HFF-Myc (cell line): ENCODE measurements at regions not wholly inside any gene's neighbourhood (a gene's known extent, or its start where the extent isn't known, plus 50 kb on each side); places are given as distances from the start of the nearest gene placed in this dataset.

Source experiments
- DNase-seq: peaks from one replicate; pipeline ENCODE4 v3.0.0-alpha.2; 2011; ENCODE audit warnings: low read depth; ENCODE audit errors: extremely low read depth
- H3K4me3 ChIP-seq: replicated peaks from 2 replicates; pipeline ENCODE4 v1.5.1; 2011; ENCODE audit warnings: low read depth, mild to moderate bottlenecking, control low read depth, low read length
- CTCF ChIP-seq: IDR thresholded peaks from 2 replicates; pipeline ENCODE4 v1.5.1; 2012; ENCODE audit warnings: mild to moderate bottlenecking, low read depth, low read length, control low read depth; ENCODE audit errors: missing control alignments

GRCh38 chr5:118007262-118007661, 981.1 kb downstream of the DTWD2 start:
- no peak overlapping the region for H3K4me3 ChIP-seq
- no peak for TF ChIP-seq CTCF
- DNase-seq: no peak

GRCh38 chr5:118006219-118006618, 982.1 kb downstream of the DTWD2 start:
- DNase-seq: no peak
- H3K4me3 ChIP-seq: no peak overlapping the region
- TF ChIP-seq CTCF: no peak

- no peak for TF ChIP-seq CTCF
- no peak overlapping the region for H3K4me3 ChIP-seq
- no peak for DNase-seq
Observed at GRCh38 chr5:117999939-118000549, 988.3 kb downstream of the DTWD2 start.

- DNase-seq: no peak
- H3K4me3 ChIP-seq: no peak overlapping the region
- TF ChIP-seq CTCF: no peak
Observed at GRCh38 chr5:117982691-117983090, 1005.7 kb downstream of the DTWD2 start.

- DNase-seq: no peak
- TF ChIP-seq CTCF: no peak
- H3K4me3 ChIP-seq: no peak overlapping the region
Observed at GRCh38 chr5:117973785-117974184, 1014.6 kb downstream of the DTWD2 start.

- TF ChIP-seq CTCF: no peak
- no peak for DNase-seq
- no peak overlapping the region for H3K4me3 ChIP-seq
Observed at GRCh38 chr5:117955831-117956230, 1032.5 kb downstream of the DTWD2 start.

- no peak for TF ChIP-seq CTCF
- H3K4me3 ChIP-seq: no peak overlapping the region
- no peak for DNase-seq
Observed at GRCh38 chr5:117954331-117954730, 1034.0 kb downstream of the DTWD2 start.
